HG02884 (cell line): ENCODE measurements at regions not wholly inside any gene's neighbourhood (a gene's known extent, or its start where the extent isn't known, plus 50 kb on each side); places are given as distances from the start of the nearest gene placed in this dataset.
A peak's percentile ranks its signal among the peaks of the same experiment; 100 is the strongest.
"Not testable (repeated sequence)": the region's sequence is repeated elsewhere in the genome, so short reads cannot be mapped to it uniquely, and the experiment has no call there.

ENCODE experiments used
- ATAC-seq: cut with Tn5 transposase; IDR thresholded peaks from one replicate; pipeline ENCODE4 v1.9.1; 2021; ENCODE audit warnings: mild to moderate bottlenecking, moderate library complexity; ENCODE audit not compliant: unreplicated experiment

- no peak for ATAC-seq
Observed at GRCh38 chr6:101108286-101108685, 227.2 kb upstream of the ASCC3 start.

DNA sequence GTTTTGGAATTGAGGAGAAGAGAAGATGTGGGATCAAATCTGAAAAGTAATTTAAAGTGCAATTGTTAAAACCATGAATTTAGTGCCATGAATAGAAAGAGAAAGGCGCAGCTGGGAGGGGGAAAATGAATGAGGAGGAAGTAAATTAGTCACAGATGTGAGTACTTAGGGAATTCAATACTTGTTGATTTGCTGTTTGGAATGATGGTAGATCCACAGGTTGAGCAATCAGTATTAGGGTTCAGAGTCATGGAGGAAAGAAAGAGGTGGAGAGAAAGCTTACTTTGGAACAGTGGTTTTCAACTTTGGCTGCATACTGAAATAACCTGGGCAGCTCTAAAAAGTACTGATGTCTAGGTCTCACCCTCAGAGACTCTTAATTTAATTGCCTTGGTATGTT, 229.7 kb upstream of the ASCC3 start:
- ATAC-seq = no peak

DNA sequence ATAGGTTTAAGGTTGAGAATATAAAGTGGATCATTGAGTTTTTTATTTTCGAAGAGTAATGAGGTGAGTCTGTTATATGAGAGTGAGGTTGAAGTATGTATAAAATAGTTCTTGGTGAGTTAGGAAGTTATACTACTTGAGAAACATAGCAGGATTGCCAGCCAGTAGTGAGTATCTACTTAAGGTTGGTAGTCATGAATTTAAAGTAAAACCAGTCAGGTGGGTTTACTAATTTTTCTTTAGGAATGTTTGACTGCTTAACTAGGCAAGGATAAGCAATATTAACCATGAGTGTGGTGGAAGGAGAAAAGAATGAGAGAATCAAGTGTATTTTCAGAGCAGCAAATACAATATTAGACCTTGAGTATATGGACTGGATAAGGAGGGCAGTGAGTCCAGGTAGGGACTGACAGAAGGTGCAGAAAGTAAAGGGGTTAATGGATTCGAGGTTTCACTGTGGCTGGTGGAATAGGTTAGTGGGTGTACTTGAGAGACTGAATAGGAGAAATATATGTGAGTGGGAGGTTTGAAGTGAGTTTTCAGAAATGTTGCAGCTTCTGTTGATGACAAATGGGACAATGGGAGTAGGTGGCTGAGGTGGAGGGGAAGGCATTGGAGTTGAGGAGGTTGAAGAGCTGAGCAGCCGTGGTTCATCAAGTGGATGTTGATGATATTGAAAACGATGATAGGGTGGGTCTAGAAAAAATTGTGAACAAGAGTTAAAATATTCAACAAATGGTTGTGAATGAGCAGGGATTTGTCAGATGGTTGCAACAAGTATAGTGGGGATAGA, 232.5 kb upstream of the ASCC3 start:
- ATAC-seq = no peak

DNA sequence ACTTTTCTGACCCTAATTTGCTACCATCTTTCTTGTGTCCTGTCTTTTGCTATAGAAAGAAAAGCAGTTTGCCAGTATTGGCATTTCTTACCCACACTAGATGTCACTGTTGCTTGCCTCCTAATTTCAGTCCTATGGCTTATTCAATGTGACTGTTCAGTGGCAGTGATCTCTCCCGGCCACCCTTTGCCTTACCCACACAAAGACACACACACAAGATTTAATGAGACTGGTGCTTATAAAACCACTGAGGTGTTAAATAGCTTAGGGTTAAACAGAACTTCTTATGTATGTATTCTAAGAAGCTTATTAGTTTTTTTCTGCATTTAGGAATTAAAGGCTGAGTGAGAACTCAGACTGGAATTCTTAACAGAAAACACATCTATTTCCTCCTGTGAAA, 233.6 kb upstream of the ASCC3 start:
- ATAC-seq = peak; percentile 59

DNA sequence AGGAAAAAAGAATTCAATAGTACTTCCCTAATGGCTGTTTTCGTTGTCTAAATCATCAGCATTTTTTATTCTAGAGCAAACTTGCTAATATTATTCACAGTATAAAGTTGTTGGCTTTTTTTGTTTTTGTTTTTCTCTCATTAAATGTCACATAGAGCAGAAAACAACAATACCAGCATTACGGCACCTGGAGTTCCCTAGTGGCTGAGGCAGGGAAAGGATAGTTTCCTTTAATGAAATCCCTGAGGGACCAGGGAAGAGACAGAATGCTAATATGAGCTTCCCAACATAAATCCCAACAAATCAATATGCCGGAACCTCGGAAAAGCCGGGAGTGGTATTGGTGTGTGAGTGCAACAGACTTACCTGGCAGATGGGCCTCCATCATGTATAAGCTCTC, 235.2 kb upstream of the ASCC3 start:
- no peak for ATAC-seq

- ATAC-seq = no peak
Observed at GRCh38 chr6:101117393-101118135, 236.4 kb upstream of the ASCC3 start.

GRCh38 chr6:101118136-101118396, 236.9 kb upstream of the ASCC3 start:
- ATAC-seq = no peak

DNA sequence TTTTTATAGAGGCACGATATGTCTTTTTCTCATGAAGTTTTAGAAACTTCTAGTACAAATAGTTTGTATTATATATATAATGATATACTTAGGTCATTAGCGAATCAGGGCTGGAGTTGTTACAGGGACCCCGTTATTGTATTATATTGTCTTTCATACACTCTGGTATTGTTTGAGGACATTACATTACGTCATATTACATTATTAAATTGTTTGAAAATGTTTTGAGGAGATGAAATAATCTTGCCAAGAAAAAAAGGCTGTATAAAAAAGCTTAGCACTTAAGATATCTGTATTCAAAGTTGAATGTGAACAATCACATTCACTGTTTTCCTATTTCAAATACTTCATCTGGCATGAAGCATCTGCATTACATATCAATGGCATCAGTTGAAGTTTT, 239.6 kb upstream of the ASCC3 start:
- no peak for ATAC-seq

DNA sequence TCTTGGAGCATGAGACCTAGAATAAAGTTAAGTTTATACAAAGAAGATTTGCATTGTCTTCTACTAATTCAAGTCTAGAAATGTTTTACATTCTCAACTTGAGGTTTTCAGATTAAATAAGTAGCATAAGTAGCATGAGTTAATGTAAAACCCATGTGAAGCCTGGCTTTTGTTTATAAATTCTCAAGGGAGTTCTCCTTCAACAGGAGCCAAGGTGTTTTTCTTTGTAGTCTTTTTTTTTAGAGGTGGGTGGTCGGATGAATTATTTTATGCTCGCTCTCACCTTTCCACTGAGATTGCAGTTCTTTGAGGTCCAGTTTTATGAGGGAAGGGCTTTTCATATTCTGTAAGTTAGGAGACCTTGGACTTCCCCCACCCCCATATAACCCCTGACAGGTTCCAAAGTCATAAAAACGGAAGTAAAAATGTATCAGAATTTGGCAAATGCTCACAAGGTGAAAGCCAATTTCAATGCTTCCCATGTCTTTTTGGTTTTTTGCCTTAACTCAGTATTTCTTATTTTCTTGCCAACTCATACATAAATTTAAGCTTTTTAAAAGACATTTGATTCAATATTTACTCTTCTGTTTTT, 244.3 kb upstream of the ASCC3 start:
- no peak for ATAC-seq

- ATAC-seq = no peak
Observed at GRCh38 chr6:101126501-101126900, 245.4 kb upstream of the ASCC3 start.

DNA sequence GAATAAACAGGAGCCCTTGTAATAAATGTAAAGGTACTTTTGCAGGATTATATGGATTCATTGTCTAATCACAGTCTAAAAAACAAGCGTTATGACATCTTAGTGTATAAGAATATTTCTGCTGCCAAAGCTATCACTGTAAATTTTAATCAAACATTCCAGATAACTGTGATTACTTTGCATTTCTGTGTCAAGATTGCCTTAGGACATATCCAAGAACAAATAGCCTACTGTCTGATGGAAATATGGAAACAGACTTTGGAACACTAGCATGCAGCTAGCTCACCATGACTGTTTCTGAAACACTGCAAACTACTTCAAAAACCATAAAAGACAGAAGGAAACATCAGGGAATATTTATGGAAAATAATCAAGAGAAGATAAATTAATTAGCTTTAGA, 248.7 kb upstream of the ASCC3 start:
- no peak for ATAC-seq

DNA sequence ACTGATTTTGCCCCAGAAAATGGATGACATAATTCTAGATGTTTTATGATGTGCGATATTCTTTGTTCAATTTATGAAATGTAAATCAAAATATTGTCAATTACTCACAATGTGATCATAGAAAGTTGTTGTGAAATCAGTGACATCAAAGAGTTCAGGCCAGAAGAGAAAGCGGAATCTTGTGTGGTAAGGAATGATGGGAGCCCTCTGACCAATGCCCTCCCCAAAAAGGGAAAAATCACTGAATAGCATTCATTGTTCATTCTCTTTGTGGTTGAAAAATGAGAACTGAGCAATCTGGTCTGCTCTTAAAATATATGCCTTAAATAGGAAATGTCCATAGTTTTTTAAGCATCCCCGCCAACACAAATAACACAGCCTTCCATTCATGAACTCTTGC, 247.1 kb upstream of the GRIK2 start:
- ATAC-seq = no peak

DNA sequence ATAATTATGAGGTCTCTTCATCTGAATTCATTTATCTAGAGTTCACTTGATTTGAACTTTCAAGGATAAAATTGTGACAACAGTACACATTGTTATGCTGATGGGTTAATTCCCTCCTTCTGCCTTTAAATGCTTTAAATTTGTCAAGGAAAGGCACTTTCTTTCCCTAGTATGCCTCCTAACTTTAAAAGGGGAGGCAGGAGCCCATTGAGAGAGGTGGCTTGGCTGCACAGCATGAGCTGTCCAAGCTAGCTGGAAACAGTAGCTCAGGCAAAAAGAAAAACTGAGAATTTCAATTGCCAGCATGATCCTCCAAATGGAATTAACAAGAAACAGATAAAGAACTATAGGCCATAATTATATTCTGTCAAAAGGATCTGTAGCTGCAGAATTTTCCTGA, 243.3 kb upstream of the GRIK2 start:
- ATAC-seq = no peak

DNA sequence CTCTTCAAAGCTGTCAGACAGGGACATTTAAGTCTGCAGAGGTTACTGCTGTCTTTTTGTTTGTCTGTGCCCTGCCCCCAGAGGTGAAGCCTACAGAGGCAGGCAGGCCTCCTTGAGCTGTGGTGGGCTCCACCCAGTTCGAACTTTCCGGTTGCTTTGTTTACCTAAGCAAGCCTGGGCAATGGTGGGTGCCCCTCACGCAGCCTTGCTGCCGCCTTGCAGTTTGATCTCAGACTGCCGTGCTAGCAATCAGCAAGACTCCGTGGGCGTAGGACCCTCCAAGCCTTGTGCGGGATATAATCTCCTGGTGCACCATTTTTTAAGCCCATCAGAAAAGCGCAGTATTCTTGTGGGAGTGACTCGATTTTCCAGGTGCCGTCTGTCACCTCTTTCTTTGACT, 235.9 kb upstream of the GRIK2 start:
- ATAC-seq = not testable (repeated sequence)

DNA sequence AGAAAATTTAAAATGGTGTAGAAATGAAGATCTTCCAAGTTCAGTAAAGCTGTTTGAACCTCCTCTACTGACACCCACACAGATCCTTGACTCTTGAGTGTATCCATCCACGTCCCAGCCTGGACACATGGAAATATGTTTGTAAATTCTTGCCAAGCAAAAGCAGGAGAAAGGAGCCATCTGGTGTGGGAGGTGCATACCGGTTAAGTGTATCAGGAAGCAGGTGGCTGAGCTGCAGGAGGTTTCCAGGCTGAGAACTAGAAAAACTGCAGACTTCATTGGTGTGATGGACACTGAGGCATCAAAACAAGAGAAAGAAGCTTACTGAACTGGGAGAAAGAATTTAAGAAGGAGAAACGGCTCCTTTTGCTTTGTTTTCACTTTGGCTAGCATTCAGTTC, 229.9 kb upstream of the GRIK2 start:
- no peak for ATAC-seq

DNA sequence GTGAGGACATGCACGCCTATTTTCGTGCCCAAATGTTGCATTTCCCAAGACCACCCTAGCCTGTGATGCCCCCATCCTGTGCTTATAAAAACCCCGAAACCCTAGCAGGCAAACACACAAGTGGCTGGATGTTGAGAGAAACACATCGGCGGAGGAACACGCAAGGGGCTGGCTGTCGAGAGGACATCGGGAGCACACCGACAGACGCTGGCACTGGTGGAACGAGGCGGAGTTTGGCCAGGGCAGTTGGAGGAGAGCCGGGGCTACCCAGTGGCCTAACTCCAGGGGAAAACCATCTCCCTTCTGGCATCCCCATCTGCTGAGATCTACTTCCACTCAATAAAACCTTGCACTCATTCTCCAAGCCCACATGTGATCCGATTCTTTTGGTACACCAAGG, 225.9 kb upstream of the GRIK2 start:
- ATAC-seq = no peak

DNA sequence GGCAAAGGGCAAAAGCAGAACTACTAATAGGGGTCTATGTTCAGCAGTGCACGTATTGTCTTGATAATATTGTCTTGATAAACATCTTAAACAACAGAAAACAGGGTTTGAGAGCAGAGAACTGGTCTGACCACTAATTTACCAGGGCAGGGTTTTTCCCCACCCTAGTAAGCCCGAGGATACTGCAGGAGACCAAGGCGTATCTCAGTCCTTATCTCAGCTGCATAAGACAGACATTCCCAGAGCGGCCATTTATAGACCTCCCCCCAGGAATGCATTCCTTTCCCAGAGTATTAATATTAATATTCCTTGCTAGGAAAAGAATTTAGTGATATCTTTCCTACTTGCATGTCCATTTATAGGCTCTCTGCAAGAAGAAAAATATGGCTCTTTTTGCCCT, 222.5 kb upstream of the GRIK2 start:
- ATAC-seq = not testable (repeated sequence)

DNA sequence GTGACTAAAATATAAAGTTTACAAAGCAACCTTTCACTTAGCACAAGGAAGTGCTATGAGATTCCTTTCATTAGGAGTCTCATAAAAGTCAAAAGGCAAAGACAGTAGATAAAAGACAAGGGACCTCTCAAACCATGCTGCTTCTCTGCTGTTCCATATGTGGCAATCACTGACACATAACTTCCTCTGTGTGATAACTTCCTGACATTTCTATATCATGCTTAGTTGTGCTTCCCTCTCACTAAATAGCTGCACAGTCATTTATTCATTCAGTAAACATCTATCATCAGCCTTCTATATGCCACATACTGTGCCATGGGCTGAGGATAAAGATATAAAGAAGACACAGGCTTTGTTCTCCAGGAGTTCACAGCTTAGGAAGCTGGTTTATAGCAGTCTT, 214.8 kb upstream of the GRIK2 start:
- ATAC-seq = no peak

DNA sequence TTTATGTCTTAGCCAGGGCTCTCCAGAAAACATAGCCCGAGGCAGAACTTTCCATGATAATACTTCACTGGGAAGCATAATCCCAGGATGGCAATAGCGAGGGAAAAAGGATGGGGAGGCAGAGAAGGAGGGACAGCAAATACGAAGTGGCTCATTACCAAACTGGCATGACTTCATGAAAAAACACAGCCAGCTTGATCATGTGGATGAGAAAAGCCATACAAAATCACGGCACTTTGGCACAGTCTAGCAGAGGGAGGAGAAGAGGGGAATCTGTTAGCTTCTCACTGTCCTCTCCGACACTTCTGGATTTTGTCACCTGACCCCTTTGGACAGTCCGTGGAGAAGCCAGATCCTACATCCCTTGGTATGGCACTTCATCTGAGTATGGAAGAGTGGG, 212.5 kb upstream of the GRIK2 start:
- no peak for ATAC-seq

DNA sequence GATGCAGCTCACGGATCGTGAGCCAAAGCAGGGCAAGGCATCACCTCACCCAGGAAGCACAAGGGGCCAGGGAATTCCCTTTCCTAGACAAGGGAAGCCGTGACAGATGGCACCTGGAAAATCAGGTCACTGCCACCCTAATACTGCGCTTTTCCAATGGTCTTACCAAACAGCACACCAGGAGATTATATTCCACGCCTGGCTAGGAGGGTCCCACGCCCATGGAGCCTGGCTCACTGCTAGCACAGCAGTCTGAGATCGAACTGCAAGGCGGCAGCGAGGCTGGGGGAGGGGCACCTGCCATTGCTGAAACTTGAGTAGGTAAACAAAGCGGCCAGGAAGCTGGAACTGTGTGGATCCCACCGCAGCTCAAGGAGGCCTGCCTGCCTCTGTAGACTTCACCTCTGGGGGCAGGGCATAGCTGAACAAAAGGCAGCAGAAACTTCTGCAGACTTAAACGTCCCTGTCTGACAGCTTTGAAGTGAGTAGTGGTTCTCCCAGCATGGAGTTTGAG, 205.2 kb upstream of the GRIK2 start:
- ATAC-seq = not testable (repeated sequence)

- ATAC-seq = no peak
Observed at GRCh38 chr6:101195588-101195987, 197.9 kb upstream of the GRIK2 start.

DNA sequence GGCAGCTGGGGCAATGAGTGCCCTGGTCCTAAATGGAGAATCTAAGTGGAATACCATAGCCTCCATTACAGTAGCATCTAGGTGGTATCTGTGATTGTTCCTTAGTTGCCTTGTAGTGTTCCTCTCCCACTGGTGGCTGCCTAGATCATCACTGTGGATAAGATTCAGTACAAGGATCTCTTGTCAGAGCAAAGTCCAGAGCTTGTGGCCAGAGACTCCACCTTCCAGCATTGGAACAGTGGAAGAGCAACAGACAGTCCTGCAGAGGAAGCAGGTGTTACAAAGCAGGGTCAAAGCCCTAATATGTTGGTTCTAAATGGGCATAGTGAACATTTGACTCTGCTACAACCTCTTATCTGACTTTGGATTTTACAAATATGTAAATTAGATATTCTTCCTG, 194.1 kb upstream of the GRIK2 start:
- no peak for ATAC-seq
